ENCODE measurements at regions not wholly inside any gene's neighbourhood (a gene's known extent, or its start where the extent isn't known, plus 50 kb on each side); places are given as distances from the start of the nearest gene placed in this dataset.

- DNase-seq (ENCODE audit: extremely low spot score) = no peak
- ChIA-PET CTCF (no interaction called here), POLR2A (no interaction called here)
- TF ChIP-seq SUZ12 (IDR thresholded peaks at IDR 0.05) (no peak), FOXK2 (IDR thresholded peaks at IDR 0.05) (no peak), HDGF (IDR thresholded peaks at IDR 0.05; ENCODE audit: borderline replicate concordance) (no peak), TARDBP (IDR thresholded peaks at IDR 0.05) (no peak), ELF4 (IDR thresholded peaks at IDR 0.05) (no peak), ARNT (IDR thresholded peaks at IDR 0.05) (no peak), FOXA1 (IDR thresholded peaks at IDR 0.05) (no peak)
Measured at GRCh38 chrX:79443121-79443520, 76.0 kb upstream of the ITM2A start.

DNA sequence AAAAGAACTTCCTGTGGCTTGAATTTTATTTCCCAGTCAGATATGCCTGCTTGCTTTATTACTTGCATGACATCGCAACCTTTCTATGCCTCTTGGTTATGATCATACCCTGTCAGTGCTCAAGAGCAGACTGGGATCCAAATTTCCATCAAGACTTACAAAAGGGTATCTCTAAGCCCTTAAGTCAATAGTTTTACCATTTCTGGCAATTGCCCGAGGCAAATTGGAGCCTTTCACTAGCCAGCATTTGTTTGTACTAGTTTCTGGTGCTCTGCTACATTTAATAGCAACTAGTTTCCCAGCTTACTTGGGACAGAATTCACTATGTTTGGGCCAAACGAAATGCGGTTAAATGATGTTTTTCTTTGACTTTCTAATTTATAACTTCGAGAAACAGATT lies 73.2 kb upstream of the ITM2A start:
- ChIA-PET POLR2A (no interaction called here), CTCF (no interaction called here)
- TF ChIP-seq HDGF (IDR thresholded peaks at IDR 0.05; ENCODE audit: borderline replicate concordance) = no peak
- TF ChIP-seq CTBP1 (IDR thresholded peaks at IDR 0.05; ENCODE audit: borderline replicate concordance) = no peak
- TF ChIP-seq BHLHE40 (IDR thresholded peaks at IDR 0.05; ENCODE audit: borderline replicate concordance) = no peak
- TF ChIP-seq SUZ12 (IDR thresholded peaks at IDR 0.05) = no peak
- TF ChIP-seq FOXK2 (IDR thresholded peaks at IDR 0.05) = no peak
- TF ChIP-seq, protein P1, sequence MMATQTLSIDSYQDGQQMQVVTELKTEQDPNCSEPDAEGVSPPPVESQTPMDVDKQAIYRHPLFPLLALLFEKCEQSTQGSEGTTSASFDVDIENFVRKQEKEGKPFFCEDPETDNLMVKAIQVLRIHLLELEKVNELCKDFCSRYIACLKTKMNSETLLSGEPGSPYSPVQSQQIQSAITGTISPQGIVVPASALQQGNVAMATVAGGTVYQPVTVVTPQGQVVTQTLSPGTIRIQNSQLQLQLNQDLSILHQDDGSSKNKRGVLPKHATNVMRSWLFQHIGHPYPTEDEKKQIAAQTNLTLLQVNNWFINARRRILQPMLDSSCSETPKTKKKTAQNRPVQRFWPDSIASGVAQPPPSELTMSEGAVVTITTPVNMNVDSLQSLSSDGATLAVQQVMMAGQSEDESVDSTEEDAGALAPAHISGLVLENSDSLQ (IDR thresholded peaks at IDR 0.05) = no peak
- no peak for TF ChIP-seq LEF1 (IDR thresholded peaks at IDR 0.05; ENCODE audit: borderline replicate concordance)
- TF ChIP-seq ZNF384 (IDR thresholded peaks at IDR 0.05) = no peak
- no peak for TF ChIP-seq NFRKB (IDR thresholded peaks at IDR 0.05)
- TF ChIP-seq L3MBTL2 (conservative IDR thresholded peaks at IDR 0.05) = no peak
- TF ChIP-seq ELF4 (IDR thresholded peaks at IDR 0.05) = no peak
- no peak for TF ChIP-seq FOXM1 (IDR thresholded peaks at IDR 0.05; ENCODE audit: borderline replicate concordance)
- no peak for TF ChIP-seq FOXA1 (IDR thresholded peaks at IDR 0.05)
- DNase-seq (ENCODE audit: extremely low spot score) = no peak

Data from HEK293T (cell line).